WI38 (cell line): ENCODE measurements at regions not wholly inside any gene's neighbourhood (a gene's known extent, or its start where the extent isn't known, plus 50 kb on each side); places are given as distances from the start of the nearest gene placed in this dataset.
"Not testable (repeated sequence)": the region's sequence is repeated elsewhere in the genome, so short reads cannot be mapped to it uniquely, and the experiment has no call there.

ENCODE experiments used
- H3K4me3 ChIP-seq: 2 replicates; pipeline ENCODE4 v1.5.1; 2011; ENCODE audit warnings: low read depth, mild to moderate bottlenecking, control low read depth, low read length
- CTCF ChIP-seq: IDR thresholded peaks from 2 replicates; pipeline ENCODE4 v1.5.1; 2012; ENCODE audit warnings: low read depth, mild to moderate bottlenecking, control low read depth, low read length

- TF ChIP-seq CTCF = no peak
- no peak overlapping the region for H3K4me3 ChIP-seq
These were observed 706.8 kb downstream of the CD109 start for GRCh38 chr6:74402781-74403180.

DNA sequence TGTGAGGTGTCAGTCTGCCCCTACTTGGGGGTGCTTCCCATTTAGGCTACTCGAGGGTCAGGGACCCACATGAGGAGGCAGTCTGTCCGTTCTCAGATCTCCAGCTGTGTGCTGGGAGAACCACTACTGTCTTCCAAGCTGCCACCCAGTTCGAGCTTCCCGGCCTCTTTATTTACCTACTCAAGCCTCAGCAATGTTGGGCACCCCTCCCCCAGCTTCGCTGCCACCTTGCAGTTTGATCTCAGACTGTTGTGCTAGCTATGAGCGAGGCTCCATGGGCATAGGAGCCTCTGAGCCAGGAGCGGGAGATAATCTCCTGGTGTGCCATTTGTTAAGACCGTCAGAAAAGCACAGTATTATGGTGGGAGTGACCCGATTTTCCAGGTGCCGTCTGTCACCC lies 682.4 kb downstream of the CD109 start:
- not testable (repeated sequence) for H3K4me3 ChIP-seq

DNA sequence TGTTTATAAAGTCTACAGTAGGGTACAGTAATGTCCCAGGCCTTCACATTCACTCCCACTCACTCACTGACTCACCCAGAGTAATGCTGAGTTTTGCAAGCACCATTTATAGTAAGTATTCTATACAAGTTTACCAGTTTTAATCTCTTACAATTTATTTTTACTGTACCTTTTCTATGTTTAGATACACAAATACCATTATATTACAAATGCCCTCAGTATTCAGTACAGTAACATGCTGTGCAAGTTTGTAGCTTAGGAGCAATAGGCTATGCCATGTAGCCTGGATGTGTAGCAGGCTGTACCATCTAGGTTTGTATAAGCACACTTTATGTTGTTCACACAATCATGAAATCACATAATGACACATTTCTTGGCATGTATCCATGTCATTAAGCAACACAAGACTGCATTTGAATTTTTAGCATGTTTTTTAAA lies 673.6 kb downstream of the CD109 start:
- no peak for TF ChIP-seq CTCF
- no peak overlapping the region for H3K4me3 ChIP-seq

DNA sequence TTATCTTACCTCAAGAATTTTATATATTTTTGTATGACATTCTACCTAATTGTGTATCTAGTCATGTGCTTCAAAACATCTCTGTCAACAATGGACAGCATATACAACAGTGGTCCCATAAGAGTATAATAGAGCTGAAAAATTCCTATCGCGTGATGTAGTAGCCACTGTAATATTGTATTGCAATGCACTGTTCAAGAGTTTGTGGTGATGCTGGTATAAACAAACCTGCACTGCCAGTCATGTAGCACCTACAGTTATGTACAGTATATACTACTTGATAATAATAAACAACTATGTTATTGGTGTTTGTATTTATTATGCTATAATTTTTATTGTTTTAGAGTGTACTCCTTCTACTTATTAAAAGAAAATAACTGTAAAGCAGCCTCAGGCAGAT lies 672.7 kb downstream of the CD109 start:
- H3K4me3 ChIP-seq = no peak overlapping the region
- TF ChIP-seq CTCF = no peak

DNA sequence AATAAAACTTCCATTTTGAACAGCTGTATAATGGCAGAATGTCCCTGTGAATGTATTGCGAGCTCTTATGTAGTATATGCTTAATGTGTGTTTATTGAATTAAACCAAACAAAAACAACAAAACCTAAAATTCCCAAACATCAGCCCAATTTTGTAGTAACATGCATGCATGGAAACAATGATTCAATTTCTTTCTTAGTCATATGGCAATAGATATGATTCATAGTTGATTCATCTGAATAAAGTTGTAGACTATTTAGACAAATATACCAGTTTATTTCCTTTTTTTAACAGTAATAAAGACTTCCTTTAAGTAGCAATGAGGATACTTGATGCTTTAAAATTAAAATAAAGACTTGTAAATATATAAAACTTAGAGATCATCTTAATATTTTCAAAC lies 670.6 kb downstream of the CD109 start:
- TF ChIP-seq CTCF = no peak
- H3K4me3 ChIP-seq = no peak overlapping the region

DNA sequence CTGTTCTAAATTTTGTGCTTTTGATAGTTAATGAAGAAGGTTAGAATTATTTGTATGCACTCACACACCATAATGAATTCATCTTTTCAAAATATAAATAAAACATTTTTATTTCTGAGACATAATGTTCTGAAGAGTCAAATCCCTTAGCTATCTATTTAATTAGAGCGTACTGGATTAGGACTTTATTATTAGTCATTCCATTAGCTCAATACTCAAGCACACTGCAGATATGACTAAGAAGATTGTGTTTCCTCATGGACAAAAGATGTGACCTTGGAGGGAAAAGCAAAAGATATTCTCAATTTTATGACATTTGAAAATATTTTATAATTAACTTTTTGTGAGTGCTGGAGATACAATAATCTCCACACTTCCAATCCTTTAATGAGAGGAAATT lies 666.4 kb downstream of the CD109 start:
- TF ChIP-seq CTCF = no peak
- H3K4me3 ChIP-seq = no peak overlapping the region

- TF ChIP-seq CTCF = no peak
- H3K4me3 ChIP-seq = no peak overlapping the region
These were observed 661.3 kb downstream of the CD109 start for GRCh38 chr6:74357321-74357720.

DNA sequence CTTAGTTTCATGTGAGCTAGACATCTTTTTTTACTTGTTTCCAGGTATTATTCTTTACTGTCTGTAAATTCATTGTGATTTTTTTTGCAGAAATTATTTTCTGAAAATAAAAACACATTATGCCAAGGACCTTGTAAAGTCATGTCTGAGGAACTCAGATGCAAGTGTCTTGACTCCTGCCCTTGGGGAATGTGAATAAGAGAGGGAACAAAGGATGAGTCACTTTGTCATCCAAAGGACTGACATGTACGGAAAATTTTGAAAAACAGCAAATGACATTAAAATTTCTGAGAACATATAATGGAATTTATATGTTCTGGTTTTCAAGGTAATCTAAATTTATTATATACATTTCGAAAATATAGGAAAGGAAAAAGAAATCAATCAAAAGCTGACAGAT lies 660.4 kb downstream of the CD109 start:
- no peak for TF ChIP-seq CTCF

More for the DNA sequence above, 660.4 kb downstream of the CD109 start:
- H3K4me3 ChIP-seq = no peak overlapping the region
